GM12873 (cell line): ENCODE measurements at regions not wholly inside any gene's neighbourhood (a gene's known extent, or its start where the extent isn't known, plus 50 kb on each side); places are given as distances from the start of the nearest gene placed in this dataset.

ENCODE experiments used
- CTCF ChIP-seq: IDR thresholded peaks from 2 replicates; pipeline ENCODE4 v1.5.1; 2012; ENCODE audit warnings: low read depth, mild to moderate bottlenecking, moderate library complexity, low read length, control low read depth; ENCODE audit not compliant: insufficient read depth; ENCODE audit errors: missing control alignments

- TF ChIP-seq CTCF, result no peak
These were observed 54.5 kb downstream of the ADRA2A start for GRCh38 chr10:111131168-111131799.

GRCh38 chr10:111137007-111137406 lies 60.2 kb downstream of the ADRA2A start:
- no peak for TF ChIP-seq CTCF

- no peak for TF ChIP-seq CTCF
These were observed 60.8 kb downstream of the ADRA2A start for GRCh38 chr10:111137587-111137986.

GRCh38 chr10:111138544-111138943 lies 61.7 kb downstream of the ADRA2A start:
- no peak for TF ChIP-seq CTCF

- no peak for TF ChIP-seq CTCF
These were observed 62.7 kb downstream of the ADRA2A start for GRCh38 chr10:111139567-111139966.

GRCh38 chr10:111142092-111142768 lies 65.4 kb downstream of the ADRA2A start:
- peak; percentile 38 for TF ChIP-seq CTCF

- no peak for TF ChIP-seq CTCF
These were observed 69.3 kb downstream of the ADRA2A start for GRCh38 chr10:111146025-111146640.
